ENCODE measurements at regions not wholly inside any gene's neighbourhood (a gene's known extent, or its start where the extent isn't known, plus 50 kb on each side); places are given as distances from the start of the nearest gene placed in this dataset.
"Not testable (repeated sequence)": the region's sequence is repeated elsewhere in the genome, so short reads cannot be mapped to it uniquely, and the experiment has no call there.

- DNase-seq (no peak), ATAC-seq (no peak)
- intact Hi-C loops (cut with micrococcal nuclease), result no loop called here
Observed at GRCh38 chr2:215552144-215552580, 116.3 kb upstream of the FN1 start.

GRCh38 chr2:215550331-215550730, 114.5 kb upstream of the FN1 start:
- ATAC-seq (no peak), DNase-seq (no peak)
- intact Hi-C loops (cut with micrococcal nuclease), result no loop called here

GRCh38 chr2:215548714-215549113, 112.8 kb upstream of the FN1 start:
- ATAC-seq (no peak), DNase-seq (no peak)
- intact Hi-C loops (cut with micrococcal nuclease), result no loop called here

GRCh38 chr2:215542690-215543089, 106.8 kb upstream of the FN1 start:
- intact Hi-C loops (cut with micrococcal nuclease), result no loop called here
- DNase-seq, result no peak
- no peak for ATAC-seq

- ATAC-seq (peak; percentile 76), DNase-seq (no peak)
Observed at GRCh38 chr2:215540658-215541057, 104.8 kb upstream of the FN1 start.

GRCh38 chr2:215537611-215538010, 101.7 kb upstream of the FN1 start:
- intact Hi-C loops (cut with micrococcal nuclease), result loop anchor here (2.0 kb wide), 1 partner anchor 39 kb away; no protein-coding TSS in a partner anchor
- ATAC-seq, result peak; percentile 57
- no peak for DNase-seq

More at GRCh38 chr2:215540658-215541057, 104.8 kb upstream of the FN1 start:
- intact Hi-C loops (cut with micrococcal nuclease), result no loop called here

GRCh38 chr2:215536510-215536909, 100.6 kb upstream of the FN1 start:
- ATAC-seq, result no peak
- intact Hi-C loops (cut with micrococcal nuclease), result no loop called here
- no peak for DNase-seq

GRCh38 chr2:215535741-215536140, 99.9 kb upstream of the FN1 start:
- DNase-seq (no peak), ATAC-seq (no peak)
- intact Hi-C loops (cut with micrococcal nuclease), result no loop called here

GRCh38 chr2:215535125-215535668, 99.3 kb upstream of the FN1 start:
- intact Hi-C loops (cut with micrococcal nuclease), result no loop called here
- DNase-seq, result no peak

GRCh38 chr2:215533716-215534115, 97.8 kb upstream of the FN1 start:
- DNase-seq; intact Hi-C loops (cut with micrococcal nuclease); ATAC-seq: not testable (repeated sequence)

More at GRCh38 chr2:215535125-215535668, 99.3 kb upstream of the FN1 start:
- ATAC-seq, result no peak

GRCh38 chr2:215532844-215533243, 97.0 kb upstream of the FN1 start:
- intact Hi-C loops (cut with micrococcal nuclease), result no loop called here
- DNase-seq (no peak), ATAC-seq (no peak)

- DNase-seq (no peak), ATAC-seq (no peak)
- intact Hi-C loops (cut with micrococcal nuclease), result no loop called here
Observed at GRCh38 chr2:215531284-215531683, 95.4 kb upstream of the FN1 start.

GRCh38 chr2:215530191-215530968, 94.5 kb upstream of the FN1 start:
- ATAC-seq (no peak), DNase-seq (no peak)
- intact Hi-C loops (cut with micrococcal nuclease), result no loop called here

GRCh38 chr2:215529271-215529670, 93.4 kb upstream of the FN1 start:
- DNase-seq (no peak), ATAC-seq (no peak)
- intact Hi-C loops (cut with micrococcal nuclease), result no loop called here

- DNase-seq, result no peak
- intact Hi-C loops (cut with micrococcal nuclease), result no loop called here
- ATAC-seq, result no peak
Observed at GRCh38 chr2:215528555-215528954, 92.7 kb upstream of the FN1 start.

GRCh38 chr2:215527736-215528135, 91.9 kb upstream of the FN1 start:
- intact Hi-C loops (cut with micrococcal nuclease), result no loop called here
- no peak for ATAC-seq

GRCh38 chr2:215526341-215526740, 90.5 kb upstream of the FN1 start:
- intact Hi-C loops (cut with micrococcal nuclease), result no loop called here
- ATAC-seq, result no peak

More at GRCh38 chr2:215527736-215528135, 91.9 kb upstream of the FN1 start:
- no peak for DNase-seq

GRCh38 chr2:215522237-215522636, 86.4 kb upstream of the FN1 start:
- peak; percentile 82 for ATAC-seq
- intact Hi-C loops (cut with micrococcal nuclease), result no loop called here
- no peak for DNase-seq

More at GRCh38 chr2:215526341-215526740, 90.5 kb upstream of the FN1 start:
- DNase-seq, result no peak

- peak; percentile 38 for ATAC-seq
- no peak for DNase-seq
- intact Hi-C loops (cut with micrococcal nuclease), result no loop called here
Observed at GRCh38 chr2:215521031-215521430, 85.2 kb upstream of the FN1 start.

GRCh38 chr2:215517391-215517790, 81.5 kb upstream of the FN1 start:
- intact Hi-C loops (cut with micrococcal nuclease), result no loop called here
- ATAC-seq, result no peak
- no peak for DNase-seq

GRCh38 chr2:215514516-215514915, 78.6 kb upstream of the FN1 start:
- no peak for ATAC-seq

More at GRCh38 chr2:215514516-215514915, 78.6 kb upstream of the FN1 start:
- no peak for DNase-seq
- intact Hi-C loops (cut with micrococcal nuclease), result no loop called here
